GM21381 (cell line): ENCODE measurements at regions not wholly inside any gene's neighbourhood (a gene's known extent, or its start where the extent isn't known, plus 50 kb on each side); places are given as distances from the start of the nearest gene placed in this dataset.

Experiments used
- ATAC-seq: cut with Tn5 transposase; IDR thresholded peaks from one replicate; pipeline ENCODE4 v1.9.1; 2021; ENCODE audit warnings: mild to moderate bottlenecking, moderate library complexity; ENCODE audit not compliant: unreplicated experiment

DNA sequence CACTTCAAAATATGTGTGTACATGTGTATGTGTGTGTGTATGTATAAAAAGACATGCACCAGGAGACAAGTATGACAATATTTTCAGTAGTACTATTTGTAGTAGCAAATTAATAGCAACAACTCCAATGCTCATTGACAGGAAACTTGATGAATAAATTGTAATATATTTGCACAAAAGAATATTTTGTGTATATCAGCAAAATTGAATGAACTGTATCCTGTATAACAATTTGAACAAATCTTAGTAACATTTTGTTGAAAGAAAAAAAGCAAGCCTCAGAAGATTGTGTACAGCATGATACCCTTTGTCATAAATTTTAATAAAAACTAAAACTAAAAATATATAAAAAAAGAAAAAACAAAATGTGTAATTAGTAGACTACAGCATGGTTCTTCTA is 1367.3 kb upstream of the TMEFF2 start:
- no peak for ATAC-seq

DNA sequence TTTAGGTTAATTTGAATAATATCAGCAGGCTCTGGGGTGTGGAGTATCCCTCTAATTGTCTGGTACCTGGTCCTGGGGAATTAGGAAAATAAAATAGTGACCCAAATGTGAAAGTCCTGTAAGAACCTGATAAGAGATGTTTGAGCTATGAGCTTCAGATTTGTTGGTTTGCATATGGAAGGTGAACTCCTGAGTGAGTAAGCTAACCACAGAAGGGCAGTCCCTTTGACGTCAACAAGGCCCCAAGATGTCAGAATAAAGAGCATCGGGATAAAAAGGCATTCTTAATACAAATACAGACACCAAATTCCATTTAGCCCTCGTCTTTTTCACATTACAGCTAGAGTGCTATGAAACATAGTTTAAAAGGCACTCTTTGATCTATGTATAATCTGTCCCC is 1366.3 kb upstream of the TMEFF2 start:
- no peak for ATAC-seq

DNA sequence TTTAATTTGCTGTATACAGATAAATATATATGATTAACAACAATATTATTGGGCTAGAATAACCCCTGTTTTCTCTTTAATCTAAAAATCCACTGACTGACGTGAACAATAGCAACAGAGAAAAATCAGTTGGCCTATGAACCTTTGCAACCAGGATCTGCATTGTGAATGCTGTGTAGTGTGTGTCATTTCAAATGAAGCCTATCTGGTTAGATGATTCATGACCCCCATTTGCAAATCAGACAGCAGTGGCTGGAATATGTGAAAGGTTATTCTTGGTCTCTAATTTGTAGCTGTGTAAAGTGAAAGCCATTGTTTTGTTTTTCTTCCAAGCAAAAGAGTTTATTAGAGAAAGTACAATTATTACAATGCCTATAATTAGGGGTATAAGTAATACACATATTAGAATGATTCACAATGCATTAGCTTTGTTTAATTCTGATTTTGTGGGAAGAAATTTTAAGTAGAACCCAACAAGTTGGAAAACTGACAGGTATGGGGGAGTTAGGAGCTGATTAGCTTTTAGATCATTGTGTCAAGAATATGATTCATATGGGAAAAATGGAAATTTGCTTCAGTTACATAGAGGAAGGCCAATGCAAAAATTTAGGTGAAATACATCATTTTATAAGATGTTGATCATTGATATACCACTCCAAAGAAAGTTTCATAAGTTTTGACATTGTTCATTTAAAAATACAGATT is 1362.2 kb upstream of the TMEFF2 start:
- ATAC-seq, result no peak

DNA sequence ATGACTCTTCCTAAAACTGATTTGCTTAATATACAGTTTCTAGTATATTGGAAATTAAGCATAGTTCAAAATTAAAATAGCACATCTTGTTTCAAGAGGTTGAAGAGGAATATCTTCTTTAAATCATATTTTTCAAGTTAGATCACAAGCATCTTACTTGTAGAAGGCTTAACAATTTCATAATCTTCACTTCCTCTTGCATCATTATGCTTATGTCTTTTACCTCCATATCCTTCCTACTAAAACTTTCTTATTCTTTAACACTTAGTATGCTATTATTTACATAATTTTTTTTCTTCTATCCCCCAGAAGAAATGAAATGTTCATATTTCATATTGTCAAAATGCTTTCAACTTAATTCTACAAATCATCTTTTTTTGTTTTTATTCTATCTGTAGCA is 1354.9 kb upstream of the TMEFF2 start:
- ATAC-seq, result no peak

DNA sequence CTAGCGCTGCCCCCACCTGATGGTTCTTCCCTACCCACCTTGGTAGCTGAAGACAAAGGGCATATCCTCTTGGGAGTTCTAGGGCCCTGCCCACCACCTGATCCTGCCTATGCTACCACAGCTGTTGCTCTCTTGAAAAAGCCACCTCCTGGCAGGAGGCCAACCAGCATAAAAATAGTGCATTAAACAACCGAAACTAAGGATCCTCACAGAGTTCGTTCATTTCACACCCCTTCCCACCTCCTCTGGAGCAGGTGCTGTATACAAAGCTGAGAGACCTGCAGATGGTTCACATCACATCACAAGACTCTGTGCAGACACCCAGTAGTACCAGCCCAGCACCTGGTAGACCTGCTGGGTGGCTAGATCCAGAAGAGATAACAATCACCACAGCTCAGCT is 1348.0 kb upstream of the TMEFF2 start:
- ATAC-seq, result no peak

DNA sequence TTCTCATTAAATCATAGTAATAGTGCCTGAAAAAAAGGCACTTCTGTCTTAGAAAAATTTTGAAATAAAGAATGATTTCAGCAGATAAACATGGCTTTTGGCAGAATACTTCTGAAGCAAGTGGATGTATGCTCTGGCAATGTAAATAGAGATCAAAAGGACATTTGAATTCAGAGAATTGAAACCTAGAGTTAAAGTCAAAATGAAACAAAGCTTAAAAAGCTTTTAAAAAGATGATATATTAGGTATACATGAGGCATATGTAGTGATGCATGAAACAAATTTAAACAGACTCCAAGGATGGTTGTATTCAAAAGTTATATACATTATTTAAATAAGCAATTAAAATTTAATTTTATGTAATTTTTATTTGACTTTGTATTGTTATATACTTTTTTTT is 1344.5 kb upstream of the TMEFF2 start:
- peak; percentile 75 for ATAC-seq

DNA sequence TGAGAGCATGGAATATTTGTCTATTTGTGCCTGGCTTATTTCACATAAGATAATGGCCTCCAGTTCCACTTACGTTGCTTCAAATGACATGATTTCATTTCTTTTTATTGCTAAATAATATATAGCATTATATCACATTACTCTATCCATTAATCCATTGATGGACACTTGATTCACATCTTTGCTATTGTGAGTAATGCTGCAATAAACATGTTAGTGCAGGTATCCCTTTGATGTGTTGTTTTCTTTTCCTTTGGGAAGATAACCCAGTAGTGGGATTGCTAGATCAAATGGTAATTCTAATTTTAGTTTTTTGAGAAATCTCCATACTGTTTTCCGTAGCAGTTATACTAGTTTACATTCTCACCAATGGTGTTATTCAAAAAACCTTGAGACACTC is 1343.3 kb upstream of the TMEFF2 start:
- ATAC-seq, result no peak

DNA sequence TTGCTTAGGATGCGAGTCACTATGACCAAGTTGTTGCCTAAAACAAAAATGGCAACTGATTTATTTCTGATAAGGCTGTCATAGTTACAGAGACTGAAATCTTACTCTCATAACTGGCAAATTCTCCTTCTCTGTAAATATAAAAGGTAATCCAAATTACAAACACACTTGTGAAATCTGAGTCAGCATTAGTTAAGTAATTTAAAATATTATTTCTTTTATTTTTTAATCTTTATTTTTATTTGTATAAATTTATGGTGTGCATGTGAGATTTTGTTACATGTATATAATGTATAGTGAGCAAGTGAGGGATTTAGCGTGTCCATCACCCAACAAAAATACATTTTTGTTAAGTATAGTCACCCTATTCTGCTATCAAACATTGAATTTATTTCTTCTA is 1342.8 kb upstream of the TMEFF2 start:
- ATAC-seq, result no peak

DNA sequence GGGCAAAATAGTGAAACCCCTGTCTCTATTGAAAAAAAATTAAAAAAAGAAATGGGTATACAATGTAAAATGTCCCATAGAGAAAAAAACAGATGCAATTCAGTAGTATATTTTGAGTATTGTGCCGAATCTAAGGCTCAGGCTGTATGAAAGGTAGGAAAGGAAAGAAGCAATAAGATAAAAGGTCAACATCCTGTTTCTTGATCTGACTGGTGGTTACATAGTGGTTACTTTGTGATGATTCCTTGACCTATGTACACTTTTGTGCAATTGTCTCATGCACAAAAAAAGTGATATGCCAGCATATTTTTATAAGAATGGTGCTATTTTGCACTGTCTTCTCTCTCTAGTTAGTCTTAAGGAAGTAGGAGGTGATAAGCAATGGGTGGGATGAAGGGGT is 1333.7 kb upstream of the TMEFF2 start:
- ATAC-seq, result no peak

DNA sequence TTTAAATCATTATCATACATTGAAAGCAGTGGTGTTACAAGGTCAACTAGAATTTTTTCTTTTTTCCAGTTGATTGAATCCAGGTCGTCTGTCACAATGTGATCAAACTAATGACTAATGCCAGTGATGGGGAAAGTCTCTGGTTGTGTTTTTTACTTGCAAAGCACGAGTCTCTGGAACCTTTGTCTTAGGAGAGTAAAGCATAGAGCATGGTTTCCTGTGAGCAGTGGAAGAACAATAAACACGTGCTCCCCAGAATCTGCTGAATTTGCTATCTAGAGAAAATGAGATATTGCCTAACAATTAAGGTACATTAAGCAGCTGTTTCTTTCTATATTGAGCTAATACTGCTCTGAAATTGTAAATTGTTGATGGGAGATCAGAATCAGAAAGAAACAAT is 1332.4 kb upstream of the TMEFF2 start:
- ATAC-seq, result no peak

DNA sequence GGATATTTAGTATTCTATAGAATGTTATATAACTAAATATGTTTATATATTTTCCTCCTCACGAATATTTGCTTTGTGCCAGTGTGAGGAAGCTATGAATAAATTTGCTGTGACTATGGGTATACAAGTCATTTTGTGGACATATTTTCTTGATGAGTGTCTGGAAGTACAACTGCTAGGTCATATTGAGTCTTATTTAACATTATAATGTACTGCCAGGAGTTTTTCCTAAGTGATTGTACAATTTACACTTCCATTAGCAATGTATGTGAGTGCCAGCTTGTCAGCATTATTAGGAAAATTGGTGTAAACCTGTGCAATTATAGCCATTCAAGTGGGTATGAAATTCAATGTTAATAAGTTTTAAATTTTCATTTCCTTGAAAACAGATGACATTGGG is 1328.9 kb upstream of the TMEFF2 start:
- ATAC-seq, result no peak

DNA sequence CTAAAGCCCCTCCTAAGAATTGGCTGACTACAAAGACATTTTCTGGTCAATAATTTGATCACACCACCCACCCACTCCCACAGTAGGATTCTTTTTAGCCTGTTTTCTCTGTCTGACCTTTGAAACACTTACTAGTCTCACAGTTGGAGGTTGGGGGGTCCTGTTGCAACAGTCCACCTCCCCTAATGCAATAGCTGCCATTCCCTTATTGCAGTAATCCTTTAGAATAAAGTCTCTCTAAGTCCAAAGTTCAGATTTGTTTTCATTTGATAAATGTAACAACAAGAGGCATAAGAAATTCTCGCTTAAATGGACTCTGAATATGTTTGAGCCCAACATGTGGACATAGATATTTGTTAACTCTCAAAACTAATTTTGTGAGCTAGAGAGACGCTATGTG is 1326.8 kb upstream of the TMEFF2 start:
- ATAC-seq, result no peak

DNA sequence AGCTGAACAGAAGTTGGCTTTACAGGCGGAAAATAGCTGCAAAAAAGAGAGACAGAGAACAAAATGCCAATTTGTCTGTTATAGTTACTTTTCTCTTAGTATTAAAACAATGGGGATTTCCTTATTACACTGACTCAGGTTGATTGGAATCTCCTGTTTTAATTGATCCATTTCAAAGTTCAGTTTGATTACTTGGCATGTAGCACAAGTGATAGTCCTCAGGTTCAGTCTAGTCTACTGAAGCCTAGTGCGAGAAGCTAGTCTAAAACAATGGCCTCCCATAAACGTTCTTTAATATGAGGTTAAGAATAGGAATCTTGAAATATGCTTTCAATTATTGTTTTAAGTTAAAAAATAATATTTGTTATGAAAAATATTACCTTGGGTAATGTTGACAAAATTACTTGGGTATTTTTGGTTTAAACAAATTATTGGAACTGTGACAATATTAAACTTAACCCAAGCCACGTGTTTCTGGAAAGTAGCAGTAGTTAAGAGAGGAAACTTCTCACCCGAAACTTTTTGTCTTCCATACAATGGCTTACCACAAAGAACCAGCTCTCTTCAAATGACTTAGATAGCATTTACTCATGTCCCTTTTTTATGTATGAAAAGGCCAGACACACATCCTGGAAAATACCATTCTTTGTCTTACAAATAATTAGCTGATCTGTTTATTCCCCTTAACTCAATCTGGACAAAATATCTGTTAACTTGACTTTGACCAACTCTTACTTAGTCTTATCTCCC is 1326.2 kb upstream of the TMEFF2 start:
- no peak for ATAC-seq

DNA sequence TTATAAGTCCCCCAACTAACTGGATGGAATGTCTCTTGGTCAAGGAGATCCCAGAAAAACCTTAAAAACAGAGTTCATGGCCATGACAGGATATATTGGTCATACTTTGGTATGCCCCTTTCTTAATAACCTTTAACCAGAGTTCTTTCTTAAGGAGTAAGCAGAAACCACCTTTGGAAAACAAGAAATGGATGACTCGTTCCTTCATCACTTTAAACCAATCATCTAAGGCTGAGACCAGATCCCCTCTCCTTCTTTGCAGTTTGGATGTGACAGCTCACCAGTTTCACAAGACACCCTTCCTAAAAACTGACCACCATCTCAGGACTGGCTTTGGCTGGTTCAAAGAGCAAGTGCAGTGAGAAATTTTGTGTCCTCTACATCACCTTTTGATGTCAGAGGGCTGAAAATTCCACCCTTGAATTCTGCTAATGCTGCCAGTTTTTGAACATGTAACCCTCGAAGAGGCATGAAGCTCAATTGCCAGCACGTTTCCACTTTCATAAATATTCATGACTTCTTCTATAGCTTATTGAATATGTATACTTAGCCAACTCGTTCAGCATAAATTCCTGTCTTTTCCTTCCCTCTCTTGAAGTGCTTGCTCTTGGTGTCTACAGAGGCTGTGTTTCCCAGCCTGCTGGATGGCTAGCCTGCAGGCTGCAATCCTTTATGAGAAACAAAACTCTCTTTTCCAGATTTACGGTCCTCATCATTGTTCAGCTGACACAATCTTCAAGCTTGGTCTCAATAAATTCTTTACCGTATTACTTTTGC is 1323.5 kb upstream of the TMEFF2 start:
- ATAC-seq, result no peak

DNA sequence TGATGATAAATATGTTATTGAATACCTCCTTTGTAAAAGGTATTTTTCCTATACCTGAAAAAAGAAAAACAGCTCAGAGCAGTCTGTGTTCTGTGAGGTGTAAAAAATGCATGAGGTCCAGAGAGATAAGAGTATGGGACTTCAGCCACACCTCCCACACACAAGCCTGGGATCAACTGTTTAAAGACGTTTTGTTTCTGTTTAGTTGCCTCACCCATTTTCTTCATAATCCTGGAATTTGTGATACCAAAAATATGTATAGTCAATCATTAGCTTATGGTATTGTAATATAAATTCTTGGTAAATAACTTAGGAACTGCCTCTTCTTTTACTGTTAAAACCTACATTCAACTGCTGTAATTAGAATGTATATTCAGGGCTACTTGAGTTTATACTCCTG is 1322.9 kb upstream of the TMEFF2 start:
- no peak for ATAC-seq

DNA sequence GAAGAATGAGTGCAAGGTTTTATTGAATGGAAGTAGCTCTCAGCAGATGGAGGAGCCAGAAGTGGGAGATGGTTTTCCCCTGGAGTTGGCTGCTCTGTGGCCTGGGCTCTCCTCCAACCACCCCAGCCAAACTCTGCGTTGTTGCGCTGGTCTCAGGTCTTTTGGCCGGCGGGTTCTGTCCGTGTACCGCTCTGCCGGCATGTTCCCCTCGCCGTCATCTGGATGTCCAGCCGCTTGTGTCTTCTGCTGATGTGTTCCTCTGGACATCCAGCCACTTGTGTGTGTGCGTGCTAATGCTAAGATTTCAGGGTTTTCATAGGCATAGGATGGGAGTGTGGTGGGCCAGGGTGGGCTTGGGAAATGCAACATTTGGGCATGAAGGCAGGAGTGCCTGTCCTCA is 1311.3 kb upstream of the TMEFF2 start:
- ATAC-seq, result no peak

DNA sequence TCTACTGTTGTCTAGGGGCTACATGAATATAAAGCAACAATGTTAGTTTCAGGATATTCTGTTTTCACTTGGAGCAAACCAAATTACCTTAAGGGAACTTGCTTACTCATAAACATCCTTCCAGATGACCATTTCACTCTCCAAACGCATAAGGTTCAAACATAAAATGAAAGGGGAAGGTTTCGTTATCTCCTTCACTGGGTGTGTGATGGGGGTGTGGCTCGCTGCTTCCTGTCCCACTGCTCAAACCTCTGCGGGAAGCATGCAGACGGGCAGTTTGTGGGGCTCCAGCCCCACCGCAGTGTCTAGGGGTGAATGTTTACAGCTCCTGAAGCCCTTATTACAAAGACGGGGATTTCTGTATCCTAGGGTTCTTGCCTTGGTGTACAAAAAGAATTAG is 1310.9 kb upstream of the TMEFF2 start:
- ATAC-seq, result no peak

DNA sequence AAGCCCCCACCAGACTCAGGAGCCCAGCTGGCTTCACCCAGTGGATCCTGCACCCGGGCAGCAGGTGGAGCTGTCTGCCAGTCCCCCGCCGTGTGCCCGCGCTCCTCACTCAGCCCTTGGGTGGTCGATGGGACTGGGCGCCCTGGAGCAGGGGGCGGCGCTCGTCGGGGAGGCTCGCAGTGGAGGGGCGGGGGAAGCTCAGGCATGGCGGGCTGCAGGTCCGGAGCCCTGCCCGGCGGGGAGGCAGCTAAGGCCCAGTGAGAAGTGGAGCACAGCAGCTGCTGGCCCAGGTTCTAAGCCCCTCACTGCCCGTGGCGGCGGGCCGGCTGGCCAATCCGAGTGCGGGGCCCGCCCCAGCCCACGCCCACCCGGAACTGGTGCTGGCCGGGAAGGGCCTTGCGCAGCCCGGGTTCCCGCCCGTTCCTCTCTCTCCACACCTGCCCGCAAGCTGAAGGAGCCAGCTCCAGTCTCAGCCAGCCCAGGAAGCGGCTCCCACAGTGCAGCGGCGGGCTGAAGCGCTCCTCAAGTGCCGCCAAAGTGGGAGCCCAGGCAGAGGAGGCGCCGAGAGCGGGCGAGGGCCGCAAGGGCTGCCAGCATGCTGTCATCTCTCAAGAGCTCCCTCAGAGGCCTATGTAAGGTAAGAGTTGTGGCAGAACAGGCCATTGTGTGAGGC is 1307.8 kb upstream of the TMEFF2 start:
- ATAC-seq, result no peak

DNA sequence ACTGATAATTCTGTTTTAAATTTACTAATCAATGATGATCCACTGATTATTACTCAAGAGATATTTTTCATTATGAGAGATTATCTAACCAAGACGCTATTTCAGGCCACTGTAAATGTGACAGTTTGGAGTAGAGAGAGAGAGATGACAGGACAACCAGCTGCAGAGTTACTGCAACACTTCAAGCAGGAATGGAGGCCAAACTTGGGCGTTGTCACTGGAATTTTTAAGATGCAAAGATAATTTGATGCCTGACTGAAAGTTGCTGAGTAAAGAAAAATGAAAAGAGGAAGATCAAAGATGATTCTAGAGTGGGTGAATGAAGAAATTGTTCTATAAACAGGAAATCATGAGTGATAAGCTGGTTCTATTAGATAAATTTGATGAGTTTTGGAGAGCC is 1302.1 kb upstream of the TMEFF2 start:
- ATAC-seq, result no peak

DNA sequence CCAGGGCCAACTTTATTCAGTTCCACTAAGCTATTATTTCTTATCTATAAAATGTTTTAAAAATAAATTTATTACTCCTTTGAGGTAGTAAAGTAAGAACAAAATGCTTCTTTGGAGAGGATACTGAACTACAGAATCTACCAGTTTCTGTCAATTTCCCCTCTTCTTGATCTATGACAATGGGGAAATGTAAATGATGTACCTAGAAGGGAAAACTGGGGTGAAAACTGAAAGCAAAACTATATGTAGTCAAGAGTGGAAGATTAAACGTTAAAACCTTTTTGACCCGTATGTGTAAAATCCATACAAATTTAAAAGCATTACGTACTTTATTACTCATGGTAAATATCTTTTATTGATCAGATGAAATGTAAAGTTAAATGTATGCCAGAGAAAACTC is 1287.8 kb upstream of the TMEFF2 start:
- ATAC-seq, result peak; percentile 69

DNA sequence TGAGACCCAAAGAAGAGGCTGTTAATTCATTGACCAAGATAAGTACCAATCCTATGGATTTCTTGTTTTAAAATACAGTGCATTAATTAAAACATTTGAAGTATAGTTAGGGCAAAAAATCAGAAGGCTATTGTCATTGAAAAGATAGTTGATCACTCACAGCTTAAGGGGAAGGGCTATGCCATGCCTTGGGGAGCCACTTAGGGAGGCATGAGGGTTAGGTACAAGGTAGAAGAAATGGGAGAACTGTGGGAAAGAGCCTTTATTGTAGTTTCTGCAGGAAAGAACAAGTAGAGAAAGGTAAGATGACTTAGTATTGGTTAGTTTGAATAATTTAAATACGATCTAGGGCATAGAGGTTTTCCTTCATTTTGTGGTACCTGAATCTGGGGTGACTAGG is 1285.5 kb upstream of the TMEFF2 start:
- no peak for ATAC-seq
